GM18868 (cell line): ENCODE measurements at regions not wholly inside any gene's neighbourhood (a gene's known extent, or its start where the extent isn't known, plus 50 kb on each side); places are given as distances from the start of the nearest gene placed in this dataset.
"Not testable (repeated sequence)": the region's sequence is repeated elsewhere in the genome, so short reads cannot be mapped to it uniquely, and the experiment has no call there.

Experiments
- ATAC-seq: cut with Tn5 transposase; IDR thresholded peaks from one replicate; pipeline ENCODE4 v1.9.1; 2021; ENCODE audit warnings: mild to moderate bottlenecking, moderate library complexity; ENCODE audit not compliant: unreplicated experiment

- no peak for ATAC-seq
Measured at GRCh38 chr12:24679126-24679525, 269.8 kb downstream of the BCAT1 start.

GRCh38 chr12:24678436-24678835 lies 270.5 kb downstream of the BCAT1 start:
- no peak for ATAC-seq

GRCh38 chr12:24668563-24668962 lies 280.3 kb downstream of the BCAT1 start:
- ATAC-seq: no peak

GRCh38 chr12:24664161-24664880 lies 284.6 kb downstream of the BCAT1 start:
- no peak for ATAC-seq

DNA sequence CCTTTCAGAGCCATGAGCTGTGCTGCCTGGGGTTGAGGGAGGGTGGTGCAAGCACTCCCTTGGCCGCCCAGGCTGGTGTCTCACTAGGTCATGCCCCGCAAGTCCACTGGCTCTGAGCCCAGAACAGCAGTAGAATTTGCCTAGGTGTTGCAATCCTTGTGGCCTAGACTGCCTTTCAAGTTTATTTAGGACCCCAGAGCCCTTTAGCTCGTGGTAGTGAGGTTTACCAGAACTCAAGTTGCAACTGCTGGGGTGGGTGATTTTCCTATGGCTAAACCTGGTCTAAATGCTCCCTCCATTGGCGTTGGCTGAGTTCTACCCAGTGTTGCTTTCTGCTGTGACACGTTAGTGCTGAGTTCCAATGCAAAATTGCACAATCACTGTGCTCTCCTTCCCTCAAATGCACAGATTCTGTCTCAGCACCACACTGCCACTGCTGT lies 287.2 kb downstream of the BCAT1 start:
- no peak for ATAC-seq

DNA sequence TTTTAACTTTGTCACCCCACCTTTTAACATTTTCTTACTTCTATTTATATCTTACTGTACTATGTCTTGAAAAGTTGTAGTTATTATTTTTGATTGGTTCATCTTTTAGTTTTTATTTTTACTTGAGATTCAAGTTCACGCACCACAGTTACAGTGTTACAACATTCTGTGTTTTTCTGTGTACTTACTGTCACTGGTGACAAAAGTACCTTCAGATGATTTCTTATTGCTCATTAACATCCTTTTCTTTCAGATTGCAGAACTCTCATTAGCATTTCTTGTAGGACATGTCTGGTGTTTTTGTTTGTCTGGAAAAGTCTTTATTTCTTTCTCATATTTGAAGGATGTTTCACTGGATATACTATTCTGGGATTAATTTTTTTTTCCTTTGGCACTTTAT lies 289.9 kb downstream of the BCAT1 start:
- no peak for ATAC-seq

- not testable (repeated sequence) for ATAC-seq
Measured at GRCh38 chr12:24654344-24654743, 294.6 kb downstream of the BCAT1 start.

DNA sequence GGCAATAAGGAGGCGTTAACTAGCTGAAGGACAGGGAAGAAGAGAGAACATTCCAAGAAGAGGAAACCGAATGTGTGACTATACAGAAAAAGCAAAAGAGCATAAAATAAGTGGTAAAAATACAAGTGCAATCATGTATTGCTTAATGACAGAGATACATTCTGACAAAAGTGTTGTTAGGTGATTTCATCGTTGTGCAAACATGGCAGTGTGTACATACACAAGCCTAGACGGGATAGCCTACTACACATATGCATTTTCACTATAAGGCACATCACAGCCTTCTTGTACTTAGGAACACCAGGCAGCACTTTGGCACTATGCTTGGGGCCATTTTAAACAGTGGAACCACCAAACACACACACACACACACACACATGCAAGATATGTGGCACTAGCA lies 299.3 kb downstream of the BCAT1 start:
- no peak for ATAC-seq

DNA sequence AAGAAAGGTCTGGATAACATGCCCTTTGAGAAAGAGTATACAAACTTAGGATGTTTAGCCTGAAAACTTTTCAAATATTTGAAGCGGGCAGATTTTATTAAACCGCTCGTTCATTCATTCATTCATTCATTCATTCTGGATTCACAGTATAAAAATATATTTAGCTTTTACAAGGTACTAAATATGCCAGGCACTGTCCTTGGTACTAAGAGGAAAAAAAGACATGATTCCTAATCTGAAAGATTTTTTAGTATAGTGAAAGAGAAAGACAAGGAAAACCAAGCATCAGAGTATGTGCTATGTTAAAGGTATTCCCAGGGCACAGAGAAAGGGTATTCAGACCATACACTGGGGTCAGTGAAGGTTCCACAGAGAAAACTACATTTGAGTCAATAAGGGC lies 299.7 kb downstream of the BCAT1 start:
- no peak for ATAC-seq

DNA sequence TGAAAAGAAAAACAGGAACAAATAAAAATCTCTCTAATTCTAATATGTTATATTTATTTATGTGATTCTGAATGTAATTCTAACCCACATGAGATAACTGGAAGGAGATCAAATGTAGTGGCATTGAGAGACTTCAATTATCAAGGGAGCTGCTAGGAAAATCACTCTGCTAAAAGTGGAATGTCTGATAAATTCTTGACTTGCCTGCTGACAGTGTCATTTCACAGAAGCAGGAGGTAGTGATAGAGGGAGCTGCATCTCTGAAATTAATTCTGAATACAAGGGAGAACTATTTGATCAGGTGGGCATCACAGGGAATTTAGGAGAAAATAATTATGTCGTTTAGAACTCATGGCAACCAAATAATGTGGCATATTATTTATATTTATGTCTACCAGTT lies 303.6 kb downstream of the BCAT1 start:
- no peak for ATAC-seq

GRCh38 chr12:24643120-24644119 lies 305.5 kb downstream of the BCAT1 start:
- no peak for ATAC-seq

DNA sequence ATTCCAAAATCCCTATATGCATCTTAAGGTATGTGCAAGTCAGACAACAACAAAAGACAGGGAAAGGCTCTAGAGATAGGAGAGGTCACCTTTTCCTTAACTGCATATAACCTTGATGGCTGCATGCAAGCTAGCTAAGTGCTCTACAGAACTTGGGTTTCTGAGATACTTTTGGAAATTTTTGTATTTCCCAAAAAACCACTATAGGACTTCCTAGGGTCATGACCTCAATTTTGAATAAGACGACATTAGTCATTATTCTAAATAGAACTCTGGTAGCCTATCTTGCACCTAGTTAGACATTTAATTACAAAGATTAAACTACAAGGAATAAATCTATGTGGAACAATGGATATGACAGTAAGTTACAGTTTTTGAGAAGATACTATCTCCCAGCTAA lies 309.3 kb downstream of the BCAT1 start:
- no peak for ATAC-seq

DNA sequence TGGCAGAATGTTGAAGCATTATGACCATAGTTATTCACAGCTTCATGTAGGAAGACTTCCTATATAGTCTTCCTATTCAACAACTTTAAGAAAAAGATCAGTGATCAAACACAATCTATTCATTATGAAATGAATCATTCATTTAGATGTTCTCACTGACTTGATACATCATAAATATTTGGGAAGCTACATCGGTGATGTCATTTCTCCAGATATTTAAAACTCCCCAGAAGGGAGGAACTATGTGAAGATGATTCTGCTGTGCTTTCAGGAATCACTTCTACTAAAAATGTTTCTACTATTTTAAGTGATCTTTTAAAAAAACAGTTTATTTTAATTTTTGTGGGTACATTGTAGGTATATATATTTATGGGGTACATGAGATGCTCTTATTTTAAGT lies 316.4 kb downstream of the BCAT1 start:
- no peak for ATAC-seq

DNA sequence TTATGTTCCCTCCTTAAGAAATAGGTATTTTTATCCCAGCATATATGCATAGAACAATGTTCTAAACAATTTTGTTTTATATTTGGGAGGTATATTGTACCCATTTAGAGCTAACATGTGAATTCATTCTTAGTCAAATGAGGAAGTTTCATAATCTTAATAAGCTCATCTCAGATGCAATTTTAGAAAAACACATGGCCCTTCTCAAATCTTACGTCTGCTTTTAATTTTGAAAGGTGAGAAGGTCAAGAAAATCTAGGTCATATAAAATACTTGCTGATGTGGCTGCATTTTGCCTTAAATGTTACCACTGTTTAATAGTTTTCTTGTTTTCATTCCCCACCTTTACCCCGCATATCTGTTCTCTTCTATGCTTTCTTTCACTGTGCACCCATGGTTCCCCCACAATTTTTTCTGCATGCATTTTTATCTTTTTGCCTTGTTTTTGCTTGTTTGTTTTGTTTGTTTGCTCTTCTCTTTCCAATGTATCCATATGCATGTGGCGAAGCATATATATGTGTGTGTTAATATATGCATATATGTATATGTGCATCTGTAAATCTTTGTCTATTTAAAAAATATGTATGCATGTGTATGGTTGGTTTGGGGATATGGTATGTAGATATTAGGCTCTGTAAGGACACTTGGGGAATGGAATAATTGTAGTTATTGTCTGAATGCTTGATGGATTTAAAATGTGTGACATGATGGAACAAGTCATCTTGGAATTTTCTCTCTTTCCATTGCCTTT lies 317.1 kb downstream of the BCAT1 start:
- no peak for ATAC-seq

GRCh38 chr12:24630856-24631255 lies 318.0 kb downstream of the BCAT1 start:
- no peak for ATAC-seq

DNA sequence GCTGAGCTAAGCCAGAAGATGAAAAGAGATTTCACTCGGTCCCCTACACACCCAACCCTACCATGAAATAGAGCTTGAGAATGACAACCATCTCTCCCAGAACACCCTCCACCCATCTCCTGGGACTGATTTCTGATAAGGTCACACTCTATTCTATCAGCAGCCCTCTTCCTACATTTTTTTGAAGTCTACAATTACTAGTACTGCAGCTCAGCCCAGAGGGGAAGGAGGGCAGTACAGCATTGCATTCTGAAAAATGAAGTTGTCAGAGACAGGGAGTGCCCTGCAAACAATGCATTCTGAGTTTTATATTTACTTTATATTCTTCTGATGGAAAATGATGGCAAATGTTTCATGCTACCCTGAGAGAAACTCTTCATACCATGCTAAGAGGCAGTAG lies 318.5 kb downstream of the BCAT1 start:
- ATAC-seq: no peak

- ATAC-seq: no peak
Measured at GRCh38 chr12:24625103-24625502, 323.8 kb downstream of the BCAT1 start.

DNA sequence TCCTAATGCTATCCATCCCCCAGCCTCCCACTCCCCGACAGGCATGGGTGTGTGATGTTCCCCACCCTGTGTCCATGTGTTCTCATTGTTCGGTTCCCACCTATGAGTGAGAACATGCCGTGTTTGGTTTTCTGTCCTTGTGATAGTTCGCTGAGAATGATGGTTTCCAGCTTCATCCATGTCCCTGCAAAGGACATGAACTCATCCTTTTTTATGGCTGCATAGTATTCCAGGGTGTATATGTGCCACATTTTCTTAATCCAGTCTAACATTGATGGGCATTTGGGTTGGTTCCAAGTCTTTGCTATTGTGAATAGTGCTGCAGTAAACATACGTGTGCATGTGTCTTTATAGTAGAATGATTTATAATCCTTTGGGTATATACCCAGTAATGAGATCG lies 328.9 kb downstream of the BCAT1 start:
- ATAC-seq: not testable (repeated sequence)

DNA sequence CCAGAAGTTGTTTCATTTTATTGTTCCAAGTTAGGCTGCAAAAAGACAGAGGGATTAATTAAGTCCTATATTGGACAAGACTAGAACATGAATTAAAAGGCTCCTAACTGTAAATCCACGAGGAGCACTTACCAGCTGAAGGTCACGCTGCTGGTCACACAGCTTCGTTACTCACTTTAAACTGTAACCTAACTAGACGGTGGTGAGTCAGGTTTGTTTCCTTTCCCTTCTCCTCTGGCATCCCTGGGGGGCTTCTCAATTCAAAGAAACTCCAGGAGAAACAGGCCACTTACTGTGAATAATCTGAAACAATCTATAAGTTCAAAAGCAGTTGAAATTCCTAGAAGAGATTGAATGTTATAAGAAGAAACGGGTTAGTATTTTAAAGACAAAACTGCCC lies 331.4 kb downstream of the BCAT1 start:
- no peak for ATAC-seq

GRCh38 chr12:24615967-24616411 lies 332.9 kb downstream of the BCAT1 start:
- ATAC-seq: no peak

DNA sequence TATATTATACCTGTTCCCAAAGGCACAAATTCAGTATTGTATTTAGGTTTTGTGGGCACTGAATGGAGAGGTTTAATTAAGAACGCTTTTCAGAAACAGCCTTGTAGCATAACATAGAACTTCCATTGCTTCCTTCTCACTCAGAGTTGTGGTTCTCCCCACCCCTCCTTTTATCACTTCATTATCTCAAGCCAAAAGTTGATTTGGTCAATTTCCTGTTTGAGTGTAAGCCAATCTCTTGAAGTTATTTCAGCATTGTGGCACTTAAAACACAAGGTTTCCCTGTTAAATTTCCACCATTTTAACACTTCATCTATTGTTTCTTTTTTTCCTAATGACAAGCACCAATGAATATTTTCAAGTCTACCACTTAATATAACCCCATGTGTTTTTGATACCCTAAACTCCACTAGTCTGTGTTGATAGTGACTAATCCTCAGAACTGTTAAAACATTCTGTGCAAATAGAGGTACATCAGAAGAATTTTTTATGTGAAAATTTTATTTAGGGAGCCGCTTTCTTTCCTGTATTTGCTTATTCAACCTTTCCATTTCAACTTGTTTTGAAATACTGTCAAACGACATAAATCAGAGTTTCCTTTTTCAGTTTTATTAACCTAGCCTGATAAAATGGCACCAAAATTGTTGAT lies 340.1 kb downstream of the BCAT1 start:
- no peak for ATAC-seq
